ENCODE measurements at regions not wholly inside any gene's neighbourhood (a gene's known extent, or its start where the extent isn't known, plus 50 kb on each side); places are given as distances from the start of the nearest gene placed in this dataset.

- WGBS = 90% methylated on average over 6 of the region's 6 CpGs
- Histone ChIP-seq H3K27ac (ENCODE audit: low read depth, low read length) (no peak overlapping the region), H3K4me1 (ENCODE audit: insufficient read depth, low read length) (peaks cover 21% of the 10 kb centered on the region), H3K36me3 (ENCODE audit: insufficient read depth, low read length) (no peaks in the 10 kb centered on the region), H3K4me3 (ENCODE audit: low read length) (no peak overlapping the region), H3K9ac (ENCODE audit: low read depth, low read length) (no peak overlapping the region), H3K27me3 (ENCODE audit: insufficient read depth, low read length) (peaks cover 15% of the 10 kb centered on the region), H3K9me3 (ENCODE audit: insufficient read depth, low read depth, low read length) (no peaks in the 10 kb centered on the region)
These were observed 587.2 kb upstream of the NXPH2 start for GRCh38 chr2:139367416-139367815.

DNA sequence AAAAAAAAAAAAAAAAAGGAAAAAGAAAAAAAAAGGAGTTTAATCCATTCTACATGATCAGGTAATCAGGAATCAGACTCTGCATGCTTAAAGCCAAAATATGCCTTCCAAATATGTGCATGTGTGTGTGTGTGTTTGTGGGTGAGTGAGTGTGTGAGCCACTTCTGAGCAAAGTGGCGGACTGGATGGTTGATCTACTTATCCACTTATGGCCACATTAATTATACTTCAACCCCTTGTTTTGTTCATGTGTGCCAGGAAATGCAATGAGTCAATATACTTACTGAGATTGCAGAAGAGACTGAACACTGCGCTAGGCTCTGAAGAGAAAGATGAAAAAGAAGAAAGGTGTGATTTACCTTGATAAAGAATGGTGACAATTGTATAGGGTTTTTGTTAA lies 586.5 kb upstream of the NXPH2 start:
- Histone ChIP-seq H3K4me3 (ENCODE audit: low read length) (no peak overlapping the region), H3K4me1 (ENCODE audit: insufficient read depth, low read length) (peaks cover 21% of the 10 kb centered on the region), H3K9ac (ENCODE audit: low read depth, low read length) (no peak overlapping the region), H3K9me3 (ENCODE audit: insufficient read depth, low read depth, low read length) (no peaks in the 10 kb centered on the region), H3K36me3 (ENCODE audit: insufficient read depth, low read length) (no peaks in the 10 kb centered on the region), H3K27me3 (ENCODE audit: insufficient read depth, low read length) (peaks cover 15% of the 10 kb centered on the region), H3K27ac (ENCODE audit: low read depth, low read length) (no peak overlapping the region)
- WGBS = 100% methylated on average over 2 of the region's 2 CpGs

DNA sequence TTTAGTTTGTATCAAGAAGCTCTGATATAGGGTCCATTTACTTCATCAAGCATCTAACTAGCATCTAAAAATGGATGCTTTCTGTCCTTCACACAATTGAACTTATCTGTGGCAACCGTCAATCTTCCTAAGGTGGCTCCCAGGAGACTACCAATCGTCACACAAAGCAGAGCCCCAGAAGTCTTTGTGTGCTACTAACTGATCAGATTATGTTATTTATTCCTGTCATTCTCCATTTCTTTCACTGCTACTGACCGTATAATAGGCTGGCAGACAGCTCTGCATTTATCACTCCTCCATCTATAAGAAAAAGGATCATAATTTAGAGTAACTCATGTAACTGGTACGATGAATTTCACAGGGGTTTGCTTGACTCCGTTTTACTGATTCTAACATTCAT lies 585.0 kb upstream of the NXPH2 start:
- WGBS = over 99% methylated on average over 5 of the region's 5 CpGs
- no peak overlapping the region for H3K27ac ChIP-seq (ENCODE audit: low read depth, low read length)

GRCh38 chr2:139360654-139361053 lies 580.5 kb upstream of the NXPH2 start:
- 100% methylated on average over 1 of the region's 1 CpG for WGBS
- no peak overlapping the region for H3K4me3 ChIP-seq (ENCODE audit: low read length)
- H3K4me1 ChIP-seq (ENCODE audit: insufficient read depth, low read length) = no peaks in the 10 kb centered on the region
- no peak overlapping the region for H3K27ac ChIP-seq (ENCODE audit: low read depth, low read length)
- H3K9me3 ChIP-seq (ENCODE audit: insufficient read depth, low read depth, low read length) = no peaks in the 10 kb centered on the region
- no peaks in the 10 kb centered on the region for H3K27me3 ChIP-seq (ENCODE audit: insufficient read depth, low read length)
- H3K36me3 ChIP-seq (ENCODE audit: insufficient read depth, low read length) = no peaks in the 10 kb centered on the region
- H3K9ac ChIP-seq (ENCODE audit: low read depth, low read length) = no peak overlapping the region

More for the DNA sequence above, 585.0 kb upstream of the NXPH2 start:
- Histone ChIP-seq H3K36me3 (ENCODE audit: insufficient read depth, low read length) (no peaks in the 10 kb centered on the region), H3K4me3 (ENCODE audit: low read length) (no peak overlapping the region), H3K4me1 (ENCODE audit: insufficient read depth, low read length) (peaks cover 14% of the 10 kb centered on the region), H3K9ac (ENCODE audit: low read depth, low read length) (no peak overlapping the region), H3K9me3 (ENCODE audit: insufficient read depth, low read depth, low read length) (no peaks in the 10 kb centered on the region), H3K27me3 (ENCODE audit: insufficient read depth, low read length) (peaks cover 12% of the 10 kb centered on the region)

GRCh38 chr2:139359818-139360217 lies 579.6 kb upstream of the NXPH2 start:
- H3K4me1 ChIP-seq (ENCODE audit: insufficient read depth, low read length) = no peaks in the 10 kb centered on the region
- no peak overlapping the region for H3K4me3 ChIP-seq (ENCODE audit: low read length)
- H3K27ac ChIP-seq (ENCODE audit: low read depth, low read length) = no peak overlapping the region
- H3K36me3 ChIP-seq (ENCODE audit: insufficient read depth, low read length) = no peaks in the 10 kb centered on the region
- WGBS = 93% methylated on average over 1 of the region's 1 CpG
- H3K9me3 ChIP-seq (ENCODE audit: insufficient read depth, low read depth, low read length) = no peaks in the 10 kb centered on the region
- no peak overlapping the region for H3K9ac ChIP-seq (ENCODE audit: low read depth, low read length)
- H3K27me3 ChIP-seq (ENCODE audit: insufficient read depth, low read length) = no peaks in the 10 kb centered on the region

GRCh38 chr2:139357972-139358371 lies 577.8 kb upstream of the NXPH2 start:
- Histone ChIP-seq H3K27me3 (ENCODE audit: insufficient read depth, low read length) (no peaks in the 10 kb centered on the region), H3K4me1 (ENCODE audit: insufficient read depth, low read length) (no peaks in the 10 kb centered on the region), H3K27ac (ENCODE audit: low read depth, low read length) (no peak overlapping the region), H3K4me3 (ENCODE audit: low read length) (no peak overlapping the region), H3K36me3 (ENCODE audit: insufficient read depth, low read length) (no peaks in the 10 kb centered on the region), H3K9me3 (ENCODE audit: insufficient read depth, low read depth, low read length) (peaks cover 10% of the 10 kb centered on the region), H3K9ac (ENCODE audit: low read depth, low read length) (no peak overlapping the region)
- 97% methylated on average over 3 of the region's 3 CpGs for WGBS

GRCh38 chr2:139354518-139354917 lies 574.3 kb upstream of the NXPH2 start:
- Histone ChIP-seq H3K4me3 (ENCODE audit: low read length) (no peak overlapping the region), H3K27me3 (ENCODE audit: insufficient read depth, low read length) (no peaks in the 10 kb centered on the region), H3K27ac (ENCODE audit: low read depth, low read length) (no peak overlapping the region), H3K36me3 (ENCODE audit: insufficient read depth, low read length) (no peaks in the 10 kb centered on the region), H3K9ac (ENCODE audit: low read depth, low read length) (no peak overlapping the region), H3K4me1 (ENCODE audit: insufficient read depth, low read length) (no peaks in the 10 kb centered on the region), H3K9me3 (ENCODE audit: insufficient read depth, low read depth, low read length) (peaks cover 16% of the 10 kb centered on the region)
- 96% methylated on average over 1 of the region's 1 CpG for WGBS

- 98% methylated on average over 1 of the region's 1 CpG for WGBS
- Histone ChIP-seq H3K4me1 (ENCODE audit: insufficient read depth, low read length) (no peaks in the 10 kb centered on the region), H3K27me3 (ENCODE audit: insufficient read depth, low read length) (no peaks in the 10 kb centered on the region), H3K27ac (ENCODE audit: low read depth, low read length) (no peak overlapping the region), H3K4me3 (ENCODE audit: low read length) (no peak overlapping the region), H3K36me3 (ENCODE audit: insufficient read depth, low read length) (no peaks in the 10 kb centered on the region), H3K9me3 (ENCODE audit: insufficient read depth, low read depth, low read length) (peaks cover 16% of the 10 kb centered on the region), H3K9ac (ENCODE audit: low read depth, low read length) (no peak overlapping the region)
These were observed 573.7 kb upstream of the NXPH2 start for GRCh38 chr2:139353874-139354273.

- Histone ChIP-seq H3K27ac (ENCODE audit: low read depth, low read length) (no peak overlapping the region), H3K27me3 (ENCODE audit: insufficient read depth, low read length) (no peaks in the 10 kb centered on the region), H3K4me3 (ENCODE audit: low read length) (no peak overlapping the region), H3K36me3 (ENCODE audit: insufficient read depth, low read length) (no peaks in the 10 kb centered on the region), H3K9ac (ENCODE audit: low read depth, low read length) (no peak overlapping the region), H3K9me3 (ENCODE audit: insufficient read depth, low read depth, low read length) (no peaks in the 10 kb centered on the region), H3K4me1 (ENCODE audit: insufficient read depth, low read length) (peaks cover 15% of the 10 kb centered on the region)
- WGBS = 13% methylated on average over 1 of the region's 1 CpG
These were observed 537.1 kb upstream of the NXPH2 start for GRCh38 chr2:139317259-139317658.

- Histone ChIP-seq H3K27me3 (ENCODE audit: insufficient read depth, low read length) (no peaks in the 10 kb centered on the region), H3K27ac (ENCODE audit: low read depth, low read length) (no peak overlapping the region), H3K9ac (ENCODE audit: low read depth, low read length) (no peak overlapping the region), H3K4me3 (ENCODE audit: low read length) (no peak overlapping the region), H3K36me3 (ENCODE audit: insufficient read depth, low read length) (no peaks in the 10 kb centered on the region), H3K9me3 (ENCODE audit: insufficient read depth, low read depth, low read length) (no peaks in the 10 kb centered on the region), H3K4me1 (ENCODE audit: insufficient read depth, low read length) (peaks cover 15% of the 10 kb centered on the region)
- 100% methylated on average over 1 of the region's 1 CpG for WGBS
These were observed 533.9 kb upstream of the NXPH2 start for GRCh38 chr2:139314059-139314458.

- H3K36me3 ChIP-seq (ENCODE audit: insufficient read depth, low read length) = no peaks in the 10 kb centered on the region
- H3K9ac ChIP-seq (ENCODE audit: low read depth, low read length) = no peak overlapping the region
- no peaks in the 10 kb centered on the region for H3K4me1 ChIP-seq (ENCODE audit: insufficient read depth, low read length)
- no peaks in the 10 kb centered on the region for H3K9me3 ChIP-seq (ENCODE audit: insufficient read depth, low read depth, low read length)
- H3K4me3 ChIP-seq (ENCODE audit: low read length) = no peak overlapping the region
- 92% methylated on average over 2 of the region's 3 CpGs for WGBS
- no peaks in the 10 kb centered on the region for H3K27me3 ChIP-seq (ENCODE audit: insufficient read depth, low read length)
- no peak overlapping the region for H3K27ac ChIP-seq (ENCODE audit: low read depth, low read length)
These were observed 516.6 kb upstream of the NXPH2 start for GRCh38 chr2:139296672-139297209.

DNA sequence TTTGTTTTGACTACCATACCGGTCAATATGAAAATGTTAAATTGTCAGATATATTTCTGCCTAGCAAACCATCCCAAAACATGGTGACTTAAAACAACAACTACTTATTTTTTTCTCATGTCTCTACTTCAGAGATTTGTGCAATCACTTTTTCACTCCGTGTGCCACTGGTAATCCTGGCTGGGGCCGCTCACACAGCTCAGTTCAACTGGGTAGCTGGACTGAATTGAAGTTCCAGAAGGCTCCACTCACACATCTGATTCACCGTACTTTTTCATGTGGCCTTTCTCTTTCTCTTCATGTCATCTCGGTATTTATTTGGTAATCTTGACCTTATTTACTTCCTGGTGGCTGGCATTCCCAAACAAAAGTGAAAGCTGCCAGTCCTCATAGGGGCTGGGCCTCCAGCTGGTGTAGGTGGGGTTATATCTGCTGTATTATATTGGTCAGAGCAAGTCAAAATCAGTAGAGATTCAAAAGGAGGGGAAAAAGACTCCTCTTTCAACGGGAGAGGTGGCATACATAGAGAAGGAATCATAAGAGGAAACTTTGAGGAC lies 513.9 kb upstream of the NXPH2 start:
- Histone ChIP-seq H3K9ac (ENCODE audit: low read depth, low read length) (no peak overlapping the region), H3K27ac (ENCODE audit: low read depth, low read length) (no peak overlapping the region), H3K9me3 (ENCODE audit: insufficient read depth, low read depth, low read length) (no peaks in the 10 kb centered on the region), H3K27me3 (ENCODE audit: insufficient read depth, low read length) (no peaks in the 10 kb centered on the region), H3K4me1 (ENCODE audit: insufficient read depth, low read length) (no peaks in the 10 kb centered on the region), H3K36me3 (ENCODE audit: insufficient read depth, low read length) (no peaks in the 10 kb centered on the region), H3K4me3 (ENCODE audit: low read length) (no peak overlapping the region)
- WGBS = 84% methylated on average over 5 of the region's 6 CpGs

All from HUES64 (cell line).